GM12865 (cell line): ENCODE measurements at regions not wholly inside any gene's neighbourhood (a gene's known extent, or its start where the extent isn't known, plus 50 kb on each side); places are given as distances from the start of the nearest gene placed in this dataset.
A peak's percentile ranks its signal among the peaks of the same experiment; 100 is the strongest.

Source experiments
- DNase-seq: peaks from one replicate; pipeline ENCODE4 v3.0.0; 2010; ENCODE audit warnings: low read depth
- H3K4me3 ChIP-seq: 2 replicates; pipeline ENCODE4 v1.5.1; 2011; ENCODE audit warnings: mild to moderate bottlenecking, low read depth, low read length, control low read depth
- TF ChIP-seq, protein P1 (sequence below): IDR thresholded peaks from 2 replicates; pipeline ENCODE4 v1.5.1; 2011; ENCODE audit warnings: low read length, control low read depth, low read depth, inconsistent platforms; ENCODE audit not compliant: insufficient read depth; ENCODE audit errors: missing control alignments

DNA sequence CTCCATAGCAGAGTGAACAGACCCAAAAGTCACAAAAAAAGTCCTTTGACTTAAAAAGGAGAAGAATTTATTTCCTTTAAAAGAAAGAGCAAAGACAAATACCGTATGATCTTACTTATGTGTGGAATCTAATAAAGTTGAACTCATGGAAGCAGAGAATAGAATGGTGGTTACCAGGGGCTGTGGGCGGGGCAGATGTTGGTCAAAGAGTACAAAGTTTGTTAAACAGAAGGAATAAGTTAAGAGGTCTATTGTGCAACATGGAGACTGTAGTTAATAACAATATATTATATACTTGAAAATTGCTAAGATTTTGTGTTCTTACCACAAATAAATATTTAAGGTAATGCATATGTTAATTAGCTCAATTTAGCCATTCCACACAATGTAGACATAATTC, 173.3 kb upstream of the S100G start:
- no peak for DNase-seq
- TF ChIP-seq, protein P1, sequence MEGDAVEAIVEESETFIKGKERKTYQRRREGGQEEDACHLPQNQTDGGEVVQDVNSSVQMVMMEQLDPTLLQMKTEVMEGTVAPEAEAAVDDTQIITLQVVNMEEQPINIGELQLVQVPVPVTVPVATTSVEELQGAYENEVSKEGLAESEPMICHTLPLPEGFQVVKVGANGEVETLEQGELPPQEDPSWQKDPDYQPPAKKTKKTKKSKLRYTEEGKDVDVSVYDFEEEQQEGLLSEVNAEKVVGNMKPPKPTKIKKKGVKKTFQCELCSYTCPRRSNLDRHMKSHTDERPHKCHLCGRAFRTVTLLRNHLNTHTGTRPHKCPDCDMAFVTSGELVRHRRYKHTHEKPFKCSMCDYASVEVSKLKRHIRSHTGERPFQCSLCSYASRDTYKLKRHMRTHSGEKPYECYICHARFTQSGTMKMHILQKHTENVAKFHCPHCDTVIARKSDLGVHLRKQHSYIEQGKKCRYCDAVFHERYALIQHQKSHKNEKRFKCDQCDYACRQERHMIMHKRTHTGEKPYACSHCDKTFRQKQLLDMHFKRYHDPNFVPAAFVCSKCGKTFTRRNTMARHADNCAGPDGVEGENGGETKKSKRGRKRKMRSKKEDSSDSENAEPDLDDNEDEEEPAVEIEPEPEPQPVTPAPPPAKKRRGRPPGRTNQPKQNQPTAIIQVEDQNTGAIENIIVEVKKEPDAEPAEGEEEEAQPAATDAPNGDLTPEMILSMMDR: no peak
- H3K4me3 ChIP-seq: no peak overlapping the region

DNA sequence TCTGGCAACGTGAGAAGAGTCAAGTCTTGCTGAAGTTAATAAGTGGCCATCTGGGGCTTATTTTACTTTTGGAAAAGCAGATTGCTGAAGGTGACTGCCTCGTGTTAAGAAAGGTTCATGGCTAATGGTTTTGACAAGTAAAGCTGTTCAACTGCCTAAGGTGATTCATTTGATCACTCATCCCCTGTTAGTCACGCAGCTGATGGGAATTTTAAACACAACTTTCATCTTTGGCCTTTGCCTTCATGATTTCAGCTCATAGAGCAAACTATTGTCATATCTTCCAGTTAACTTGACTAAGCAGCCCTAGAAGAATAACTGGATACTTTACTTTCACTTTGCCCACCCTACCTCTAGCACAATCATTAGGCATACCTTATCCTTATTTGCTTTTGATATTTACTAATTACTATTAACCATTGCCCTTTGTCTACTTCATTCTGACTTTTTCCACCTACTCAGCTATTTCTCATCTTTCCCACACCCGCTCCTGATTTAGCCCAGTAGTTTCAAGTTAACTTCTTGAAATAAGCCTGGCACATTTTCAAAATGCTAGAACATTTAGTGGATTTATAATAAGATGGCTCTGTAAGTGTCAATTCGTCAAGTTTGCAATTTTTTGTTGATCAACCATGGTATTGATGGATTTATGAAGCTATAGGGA, 170.6 kb upstream of the S100G start:
- TF ChIP-seq, protein P1: no peak
- H3K4me3 ChIP-seq: no peak overlapping the region
- no peak for DNase-seq

DNA sequence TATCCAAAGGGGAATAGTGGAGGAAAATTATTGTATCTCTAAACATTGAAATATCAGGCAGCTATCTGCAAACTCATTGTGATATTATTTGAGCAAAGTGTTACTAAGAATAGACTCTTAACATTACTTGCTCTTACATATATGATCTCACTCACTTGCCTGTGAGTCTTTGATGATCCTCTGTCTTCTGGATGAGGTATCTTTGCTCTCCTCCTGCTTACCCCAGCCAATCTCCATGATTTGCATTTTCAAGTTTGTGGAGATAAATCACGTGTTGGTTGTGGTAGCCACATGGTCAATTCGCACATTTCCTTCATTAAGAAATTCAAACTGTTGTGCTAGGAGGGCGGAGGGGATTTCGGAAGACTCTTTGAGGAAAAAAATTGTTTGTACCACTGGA, 169.9 kb upstream of the S100G start:
- no peak for DNase-seq
- TF ChIP-seq, protein P1: no peak
- no peak overlapping the region for H3K4me3 ChIP-seq

DNA sequence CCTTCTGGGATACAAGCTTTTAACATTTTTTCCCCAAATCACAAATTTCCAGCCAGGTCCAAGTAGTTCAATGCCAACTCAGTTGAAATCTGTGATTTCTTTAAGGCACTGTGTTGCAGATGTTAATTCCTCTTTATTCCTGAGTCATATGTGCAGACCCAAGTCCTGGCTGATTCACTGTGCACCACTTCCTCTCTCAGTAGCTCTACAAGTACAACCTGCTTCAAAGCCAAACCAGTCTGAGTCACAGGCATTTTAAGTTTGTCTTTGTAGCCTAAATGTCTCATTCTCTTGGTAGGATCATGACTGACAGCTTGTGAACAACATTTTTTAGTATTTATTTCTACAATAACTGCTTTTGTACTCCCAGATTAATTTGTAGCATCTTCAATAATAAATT, 165.6 kb upstream of the S100G start:
- DNase-seq: peak; percentile 4
- no peak overlapping the region for H3K4me3 ChIP-seq
- TF ChIP-seq, protein P1: no peak

DNA sequence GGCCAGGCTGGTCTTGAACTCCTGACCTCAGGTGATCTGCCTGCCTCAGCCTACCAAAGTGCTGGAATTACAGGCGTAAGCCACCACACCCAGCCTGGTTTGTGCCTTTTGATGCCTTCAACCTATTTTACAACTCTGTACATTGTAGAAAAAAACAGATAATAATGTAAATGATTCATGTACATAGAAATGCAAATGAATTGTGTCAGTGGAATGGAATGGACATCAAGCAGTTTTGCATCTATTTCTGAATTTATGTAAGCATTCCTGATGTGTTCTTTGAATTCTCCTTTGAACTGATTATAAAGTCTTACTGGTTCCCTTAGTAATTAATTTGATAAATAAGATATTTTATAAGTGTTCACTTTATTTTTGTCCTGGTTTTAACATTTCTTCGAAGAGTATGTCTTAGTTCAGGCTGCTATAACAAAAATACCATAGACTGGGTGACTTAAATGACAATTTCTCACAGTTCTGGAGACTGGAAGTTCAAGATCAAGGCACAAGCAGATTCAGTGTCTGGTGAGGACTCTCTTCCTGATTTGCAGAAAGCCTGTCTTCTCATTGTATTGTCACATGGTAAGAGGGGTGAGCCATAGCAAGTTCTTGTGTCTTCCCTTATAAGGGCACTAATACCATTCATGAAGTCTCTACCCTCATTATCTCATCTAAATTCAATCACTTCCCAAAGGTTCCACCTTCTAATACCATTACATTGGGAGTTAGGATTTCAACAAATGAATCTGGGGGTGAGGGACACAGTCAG, 162.2 kb upstream of the S100G start:
- no peak overlapping the region for H3K4me3 ChIP-seq
- TF ChIP-seq, protein P1: no peak
- DNase-seq: no peak

DNA sequence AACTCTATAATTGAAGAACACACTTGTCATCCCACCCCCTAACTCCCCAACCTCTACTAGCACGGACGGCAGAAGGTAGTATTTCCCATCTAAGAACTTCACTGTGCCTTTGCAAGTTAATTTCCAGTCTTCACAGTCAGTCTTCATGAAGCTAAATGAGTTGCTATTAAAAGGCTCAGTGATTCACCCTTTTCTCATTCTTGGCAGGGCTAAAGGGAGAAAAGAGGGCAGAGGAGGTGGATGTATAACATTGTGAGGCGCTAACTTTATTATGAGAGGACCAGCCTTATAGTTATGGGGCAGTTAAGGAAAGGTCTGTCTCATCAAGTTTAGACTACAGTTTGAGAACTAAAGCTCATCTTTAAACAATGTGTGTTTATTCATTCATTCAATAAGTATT, 161.0 kb upstream of the S100G start:
- TF ChIP-seq, protein P1: no peak
- DNase-seq: no peak
- H3K4me3 ChIP-seq: no peak overlapping the region
